H1 (cell line): ENCODE measurements at regions not wholly inside any gene's neighbourhood (a gene's known extent, or its start where the extent isn't known, plus 50 kb on each side); places are given as distances from the start of the nearest gene placed in this dataset.

Experiments used
- CTCF ChIA-PET: fragments of 300-600 bp; sonication (Branson Sonifier 250); formaldehyde crosslinking; loops from one replicate; lab custom pipeline; 2021; ENCODE audit not compliant: partially characterized antibody; lab: Charles Lee
- POLR2A ChIA-PET: fragments of 300-600 bp; sonication (Branson Sonifier 250); formaldehyde crosslinking; loops from one replicate; lab custom pipeline; 2021; ENCODE audit warnings: inconsistent platforms; ENCODE audit not compliant: partially characterized antibody; lab: Charles Lee
- DNase-seq, 2 experiments: peaks; one replicate each; pipeline versions ENCODE4 v3.0.0 to v3.0.0-alpha.2; 2010 to 2022; ENCODE audit warnings: low spot score in 2 of 2, low read depth in 1 of 2, mixed read lengths in 1 of 2
- FAIRE-seq: peaks from 2 replicates; lab custom pipeline; 2011; peaks lifted over from hg19 to GRCh38; lab: Jason Lieb, UNC
- H2AFZ ChIP-seq: 2 replicates; pipeline ENCODE4 v1.8.1; 2012; ENCODE audit warnings: low read length, inconsistent platforms
- H2AK5ac ChIP-seq: 2 replicates; pipeline ENCODE4 v1.6.1; 2013; ENCODE audit warnings: low read depth, low read length
- H2BK120ac ChIP-seq: replicated peaks from 2 replicates; pipeline ENCODE3; 2013; ENCODE audit warnings: low read depth, low read length, inconsistent platforms
- H2BK12ac ChIP-seq: 2 replicates; pipeline ENCODE4 v1.6.1; 2013; ENCODE audit warnings: low read depth, low read length
- H2BK15ac ChIP-seq: 2 replicates; pipeline ENCODE4 v1.6.1; 2013; ENCODE audit warnings: low read length
- H2BK20ac ChIP-seq: 2 replicates; pipeline ENCODE4 v1.6.1; 2013; ENCODE audit warnings: low read length
- H2BK5ac ChIP-seq: 2 replicates; pipeline ENCODE4 v1.6.1; 2013; ENCODE audit warnings: low read depth, low read length
- H3K14ac ChIP-seq: 2 replicates; pipeline ENCODE4 v1.6.1; 2013; ENCODE audit warnings: inconsistent platforms; ENCODE audit not compliant: insufficient read length
- H3K18ac ChIP-seq: 2 replicates; pipeline ENCODE4 v1.6.1; 2013; ENCODE audit warnings: low read length; ENCODE audit errors: extremely low read depth
- H3K23ac ChIP-seq: 2 replicates; pipeline ENCODE4 v1.6.1; 2013; ENCODE audit warnings: inconsistent platforms; ENCODE audit not compliant: insufficient read length
- H3K23me2 ChIP-seq: 2 replicates; pipeline ENCODE4 v1.6.1; 2013; ENCODE audit warnings: low read depth, low read length
- H3K27ac ChIP-seq: 2 replicates; pipeline ENCODE4 v1.6.1; 2011; ENCODE audit warnings: low read depth, low read length, inconsistent platforms
- H3K27me3 ChIP-seq, 4 experiments: replicated peaks in 1 of 4; 1 replicate in 1 of 4; 2 replicates in 3 of 4; pipeline versions ENCODE4 v1.6.1 to v1.8.1; 2011 to 2013; ENCODE audit warnings: low read length in 3 of 4, mild to moderate bottlenecking in 3 of 4, inconsistent platforms in 2 of 4, mixed read lengths in 2 of 4, moderate library complexity in 1 of 4; ENCODE audit not compliant: control insufficient read depth in 3 of 4, insufficient read depth in 3 of 4; ENCODE audit errors: extremely low read depth in 1 of 4
- H3K36me3 ChIP-seq, 4 experiments: 2 replicates each; pipeline versions ENCODE4 v1.6.1 to v1.8.1; 2011 to 2013; ENCODE audit warnings: mild to moderate bottlenecking in 4 of 4, low read length in 3 of 4, moderate library complexity in 2 of 4, control low read depth in 1 of 4, inconsistent platforms in 1 of 4; ENCODE audit not compliant: insufficient read depth in 4 of 4, control insufficient read depth in 2 of 4
- H3K4ac ChIP-seq: replicated peaks from 2 replicates; pipeline ENCODE3; 2013; ENCODE audit warnings: low read length, low read depth, mixed read lengths, inconsistent platforms; ENCODE audit not compliant: insufficient read length
- H3K4me1 ChIP-seq, 4 experiments: replicated peaks in 1 of 4; 1 replicate in 1 of 4; 2 replicates in 3 of 4; pipeline versions ENCODE4 v1.6.1 to v1.8.1; 2011 to 2013; ENCODE audit warnings: low read length in 3 of 4, inconsistent platforms in 2 of 4, mixed read lengths in 1 of 4; ENCODE audit not compliant: insufficient read depth in 4 of 4, control insufficient read depth in 3 of 4
- H3K4me2 ChIP-seq, 2 experiments: 2 replicates each; pipeline versions ENCODE4 v1.6.1 to v1.8.1; 2011 to 2013; ENCODE audit warnings: low read depth in 2 of 2, low read length in 2 of 2, control low read depth in 1 of 2, inconsistent platforms in 1 of 2, mild to moderate bottlenecking in 1 of 2; ENCODE audit not compliant: insufficient read depth in 1 of 2
- H3K4me3 ChIP-seq, 4 experiments: fragments of 200-600, 300-600 bp in 1 of 4; sonication (generic), shearing (Covaris generic), sonication (Bioruptor Twin) in 1 of 4; 2 replicates each; pipeline versions ENCODE4 v1.5.1 to v1.8.1; 2011 to 2016; ENCODE audit warnings: low read length in 4 of 4, low read depth in 3 of 4, control low read depth in 2 of 4, inconsistent platforms in 2 of 4, mild to moderate bottlenecking in 2 of 4, mixed read lengths in 1 of 4, moderate library complexity in 1 of 4; ENCODE audit not compliant: insufficient read depth in 2 of 4; ENCODE audit errors: extremely low read depth in 1 of 4
- H3K56ac ChIP-seq: replicated peaks from 2 replicates; pipeline ENCODE3; 2013; ENCODE audit warnings: low read depth, mild to moderate bottlenecking, mixed read lengths, low read length, inconsistent platforms; ENCODE audit not compliant: insufficient read length
- H3K79me1 ChIP-seq: 2 replicates; pipeline ENCODE4 v1.6.1; 2013; ENCODE audit warnings: low read depth, low read length, control low read depth
- H3K79me2 ChIP-seq, 2 experiments: 2 replicates each; pipeline versions ENCODE4 v1.6.1 to v1.8.1; 2012 to 2013; ENCODE audit warnings: low read length in 2 of 2, mild to moderate bottlenecking in 2 of 2, inconsistent platforms in 1 of 2; ENCODE audit not compliant: insufficient read depth in 2 of 2, control insufficient read depth in 1 of 2
- H3K9ac ChIP-seq, 4 experiments: replicated peaks in 1 of 4; 1 replicate in 1 of 4; 2 replicates in 3 of 4; pipeline versions ENCODE4 v1.6.1 to v1.8.1; 2011 to 2013; ENCODE audit warnings: low read depth in 3 of 4, low read length in 3 of 4, control low read depth in 2 of 4, mild to moderate bottlenecking in 2 of 4, moderate library complexity in 2 of 4, inconsistent platforms in 1 of 4; ENCODE audit errors: extremely low read depth in 1 of 4
- H3K9me3 ChIP-seq, 2 experiments: 2 replicates each; pipeline versions ENCODE4 v1.6.1 to v1.8.1; 2012 to 2013; ENCODE audit warnings: mild to moderate bottlenecking in 2 of 2, moderate library complexity in 2 of 2, control low read depth in 1 of 2, inconsistent platforms in 1 of 2, low read depth in 1 of 2, low read length in 1 of 2, mixed read lengths in 1 of 2; ENCODE audit not compliant: insufficient read depth in 2 of 2
- H4K20me1 ChIP-seq, 2 experiments: replicated peaks in 1 of 2; 2 replicates each; pipeline versions ENCODE3 to v1.8.1; 2011 to 2013; ENCODE audit warnings: inconsistent platforms in 2 of 2, low read length in 2 of 2, mild to moderate bottlenecking in 1 of 2; ENCODE audit not compliant: insufficient read depth in 2 of 2, control insufficient read depth in 1 of 2
- H4K5ac ChIP-seq: 2 replicates; pipeline ENCODE4 v1.6.1; 2013; ENCODE audit warnings: low read length, low read depth, mixed read lengths, inconsistent platforms; ENCODE audit not compliant: insufficient read length
- H4K8ac ChIP-seq: 2 replicates; pipeline ENCODE4 v1.8.0; 2013; ENCODE audit warnings: mild to moderate bottlenecking, moderate library complexity, low read length, inconsistent platforms; ENCODE audit not compliant: insufficient read depth; ENCODE audit errors: extremely low read depth
- H4K91ac ChIP-seq: replicated peaks from 2 replicates; pipeline ENCODE3; 2013; ENCODE audit warnings: low read length, mixed read lengths, inconsistent platforms; ENCODE audit not compliant: insufficient read length
- CBX5 ChIP-seq: fragments of 300-800, 300-1000 bp; sonication (generic); IDR thresholded peaks from 2 replicates; pipeline ENCODE4 v1.7.1; 2016; ENCODE audit warnings: antibody characterized with exemption, low read length, low read depth
- CBX8 ChIP-seq: fragments of 300-800, 300-1000 bp; sonication (generic); IDR thresholded peaks from 2 replicates; pipeline ENCODE4 v1.7.1; 2016; ENCODE audit warnings: low read depth, low read length, borderline replicate concordance
- CHD1 ChIP-seq: IDR thresholded peaks from 2 replicates; pipeline ENCODE4 v1.6.1; 2012; ENCODE audit warnings: low read depth, low read length, improper control_type of control experiment
- KDM1A ChIP-seq: fragments of 200-600, 300-600 bp; sonication (generic); IDR thresholded peaks from 2 replicates; pipeline ENCODE4 v1.7.1; 2016; ENCODE audit warnings: mild to moderate bottlenecking, low read length, borderline replicate concordance
- RFX5 ChIP-seq: IDR thresholded peaks from 2 replicates; pipeline ENCODE4 v1.6.1; 2011; ENCODE audit warnings: low read depth, low read length, improper control_type of control experiment, borderline replicate concordance
- SIRT6 ChIP-seq: IDR thresholded peaks from one replicate; pipeline ENCODE4 v1.7.1; 2012; ENCODE audit warnings: low read length, inconsistent platforms
- TAF1 ChIP-seq: IDR thresholded peaks from 2 replicates; pipeline ENCODE4 v1.6.1; 2011; ENCODE audit warnings: mild to moderate bottlenecking, low read depth, low read length
- WGBS, 2 experiments: shearing (Covaris generic) in 1 of 2; methylation state at CpG; one replicate each; pipeline versions ENCODE4 v1.1.6 to v1.1.7; 2013 to 2015; ENCODE audit warnings: low lambda C conversion rate in 2 of 2, mixed read lengths in 2 of 2, inconsistent platforms in 1 of 2, low coverage in 1 of 2, missing lambda C conversion rate in 1 of 2; ENCODE audit not compliant: insufficient replicate concordance in 2 of 2, insufficient coverage in 1 of 2, insufficient read length in 1 of 2; ENCODE audit errors: extremely low coverage in 1 of 2, missing lambda C conversion rate in 1 of 2; 5-methylcytosine and 5-hydroxymethylcytosine counted together

DNA sequence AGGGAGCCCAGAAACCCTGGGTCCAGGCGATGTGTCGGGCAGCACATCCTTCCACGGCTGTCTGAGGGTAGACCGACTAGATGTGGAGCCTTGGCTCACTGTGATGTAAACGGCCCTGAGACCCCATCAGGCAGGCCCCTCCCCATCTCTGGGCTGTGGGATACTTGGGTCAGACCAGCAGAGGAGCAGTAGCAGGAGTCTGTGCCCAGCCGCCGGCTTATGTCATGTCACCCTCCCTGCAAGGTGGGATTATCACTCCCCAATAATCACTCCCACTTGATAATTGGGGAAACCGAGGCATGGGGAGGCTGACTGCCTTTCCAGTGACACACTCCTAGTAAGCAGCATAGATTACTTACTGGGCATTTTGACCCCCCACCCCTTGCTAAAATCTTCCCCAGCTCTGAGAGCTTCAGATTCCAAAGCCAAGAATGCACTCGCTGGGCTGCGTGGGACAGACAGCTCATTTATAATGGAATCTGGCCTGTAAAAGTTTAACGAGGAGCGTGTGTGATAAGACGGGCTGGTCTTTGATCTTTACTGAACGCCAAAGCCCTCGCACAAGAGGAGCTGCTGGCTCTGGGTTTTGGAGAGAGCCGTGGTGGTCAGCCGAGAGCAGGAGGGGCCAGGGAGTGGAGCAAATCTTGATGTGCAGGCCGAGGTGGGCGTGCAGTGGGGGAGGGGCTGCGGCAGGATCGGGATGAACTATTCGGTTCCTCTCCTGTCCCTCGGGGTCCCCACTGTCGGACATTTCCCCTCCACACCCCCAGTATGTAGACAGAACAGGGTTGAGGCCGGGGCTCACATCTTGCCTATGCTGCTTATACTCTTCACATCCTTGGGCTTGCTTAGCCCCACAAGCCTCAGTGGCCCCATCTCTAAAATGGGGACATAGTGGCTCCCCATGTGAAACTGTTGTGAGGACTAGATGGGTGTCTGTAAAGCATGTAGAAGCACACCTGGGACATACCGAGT lies 200.0 kb downstream of the GLI2 start:
- Histone ChIP-seq H4K5ac (no peak overlapping the region), H3K9ac (no peak overlapping the region), H3K79me2 (peaks cover 0 to 16% of the 10 kb centered on the region in 2 experiments; a peak in 1 of 4 replicates), H3K27ac (no peak overlapping the region), H2AK5ac (no peak overlapping the region), H2BK20ac (no peak overlapping the region), H2BK12ac (no peak overlapping the region), H3K14ac (no peak overlapping the region), H3K79me1 (peaks cover 4% of the 10 kb centered on the region), H3K27me3 (no peaks in the 10 kb centered on the region), H4K20me1 (peaks cover 17 to 34% of the 10 kb centered on the region in 2 experiments), H3K9me3 (peaks cover 0 to 2% of the 10 kb centered on the region in 2 experiments; a peak in 2 of 4 replicates), H3K4me2 (no peak overlapping the region), H2BK120ac (no peak overlapping the region), H3K36me3 (peaks cover 0 to under 1% (median 0%) of the 10 kb centered on the region in 4 experiments; a peak in 2 of 8 replicates), H4K91ac (no peak overlapping the region), H3K56ac (no peak overlapping the region), H2AFZ (no peak overlapping the region), H3K4me3 (no peak overlapping the region), H2BK15ac (no peak overlapping the region), H4K8ac (no peak overlapping the region; the same call in 1 of the 2 replicates), H2BK5ac (no peak overlapping the region)
- POLR2A ChIA-PET = no interaction called here
- 89% methylated on average over 23 of the region's 26 CpGs; no CpG with 5 or more reads in 1 of the 2 experiments for WGBS, 2 experiments
- FAIRE-seq = no peak
- no peak for TF ChIP-seq CBX5
- TF ChIP-seq CBX8 = no peak
- TF ChIP-seq RFX5 = no peak
- no peak for TF ChIP-seq TAF1
- no peak for TF ChIP-seq CHD1
- 0 out of 2 replicates have a peak, but pooled peaks have one; percentile 20 for TF ChIP-seq KDM1A
- TF ChIP-seq SIRT6 = no peak
- TF ChIP-seq, all 59 proteins: peak for 1
- Histone ChIP-seq H3K4me1 (peaks cover 0 to 5% (median 3%) of the 10 kb centered on the region in 4 experiments; a peak in 3 of 7 replicates), H3K23me2 (no peaks in the 10 kb centered on the region), H3K4ac (no peak overlapping the region), H3K23ac (no peak overlapping the region), H3K18ac (no peak overlapping the region)
- CTCF ChIA-PET = interaction anchor here (0.5 to 6.1 kb wide), 11 partner anchors 13 to 330 kb away, joined by 3 to 29 read pairs (median 3); no protein-coding TSS in a partner anchor
- DNase-seq = no peak
